HG02943 (cell line): ENCODE measurements at regions not wholly inside any gene's neighbourhood (a gene's known extent, or its start where the extent isn't known, plus 50 kb on each side); places are given as distances from the start of the nearest gene placed in this dataset.

Experiments used
- ATAC-seq: cut with Tn5 transposase; IDR thresholded peaks from one replicate; pipeline ENCODE4 v1.9.1; 2021; ENCODE audit warnings: mild to moderate bottlenecking, low read depth, moderate library complexity; ENCODE audit not compliant: unreplicated experiment

DNA sequence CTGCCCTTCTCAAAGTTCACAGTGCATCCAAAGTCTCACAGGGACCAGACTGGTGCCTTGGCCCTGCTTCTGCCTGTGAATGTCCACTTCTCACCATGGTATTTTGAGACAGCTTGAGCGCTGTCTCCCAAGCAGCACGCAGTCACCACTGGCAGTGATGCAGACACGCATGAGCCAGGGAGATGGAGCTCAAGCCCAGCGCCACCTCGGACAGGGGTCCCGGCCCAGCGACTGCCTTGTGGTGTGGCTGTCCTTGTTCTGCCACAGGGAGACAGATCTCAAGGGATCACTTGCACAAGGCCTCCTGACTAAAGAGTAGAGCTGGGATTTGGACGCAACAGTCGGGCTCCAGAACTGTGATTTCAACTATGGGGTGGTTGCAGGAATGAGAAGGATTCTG lies 92.6 kb upstream of the MBL2 start:
- ATAC-seq, result no peak

DNA sequence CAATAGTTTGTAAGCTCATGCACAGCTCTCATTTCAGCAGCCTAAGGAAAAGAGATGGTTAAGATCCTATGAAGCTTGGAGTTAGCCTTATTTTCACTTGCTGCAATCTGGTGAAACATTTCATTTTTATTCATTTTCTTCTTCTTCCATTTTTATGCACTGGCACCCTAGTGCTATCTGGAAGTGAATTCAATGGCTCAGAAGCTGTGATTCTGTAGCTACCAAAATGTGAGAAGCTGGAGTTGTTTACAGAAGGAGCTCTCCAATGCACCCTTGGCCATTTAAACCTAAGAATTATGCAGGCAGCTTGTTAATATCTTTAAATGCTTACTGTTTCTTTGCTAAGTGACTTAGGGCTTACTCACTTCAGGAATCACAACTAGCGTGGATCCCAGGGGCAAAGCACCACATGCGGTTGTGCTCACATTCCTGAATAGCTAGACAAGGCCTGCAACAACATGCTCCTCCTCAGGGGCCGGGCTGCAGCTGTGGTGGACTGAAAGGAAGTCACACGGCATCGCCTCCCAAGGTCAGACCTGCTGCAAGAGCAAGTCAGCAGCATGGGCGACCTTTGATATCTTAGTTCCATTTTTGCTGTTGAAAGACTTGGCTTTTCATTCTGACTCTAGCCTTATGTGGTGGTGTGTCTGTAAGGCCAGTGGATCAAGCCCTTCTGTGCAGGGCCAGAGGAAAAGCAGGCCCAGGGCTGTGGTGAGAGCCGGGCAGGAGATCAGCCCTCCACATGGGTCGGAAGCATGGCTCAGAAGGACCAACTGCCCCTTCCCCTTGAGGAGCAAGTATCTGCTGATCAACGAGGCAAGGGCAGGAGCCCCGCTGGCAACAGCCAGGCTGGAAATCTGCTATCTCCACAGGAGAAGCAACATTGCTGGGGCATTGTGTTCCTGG lies 91.9 kb upstream of the MBL2 start:
- ATAC-seq, result no peak

DNA sequence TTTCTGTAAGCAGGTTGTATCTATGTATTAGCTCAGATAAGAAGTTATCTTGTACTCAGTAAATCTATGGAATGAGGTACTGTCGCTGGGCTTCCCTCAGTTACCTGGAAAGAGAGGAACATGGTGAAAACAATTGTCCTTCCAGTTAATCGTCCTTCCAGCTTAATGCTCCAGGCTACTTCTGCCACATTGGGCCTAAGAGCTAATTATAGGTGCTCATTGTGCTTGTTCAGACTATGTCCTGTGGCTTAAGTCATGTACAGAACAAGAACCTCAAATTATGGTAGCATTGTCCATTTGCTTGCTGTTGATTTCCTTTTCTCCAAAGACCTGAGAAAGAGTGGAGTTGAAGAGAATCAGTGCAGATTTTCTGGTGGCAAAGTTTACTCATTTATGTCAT lies 86.1 kb upstream of the MBL2 start:
- no peak for ATAC-seq

DNA sequence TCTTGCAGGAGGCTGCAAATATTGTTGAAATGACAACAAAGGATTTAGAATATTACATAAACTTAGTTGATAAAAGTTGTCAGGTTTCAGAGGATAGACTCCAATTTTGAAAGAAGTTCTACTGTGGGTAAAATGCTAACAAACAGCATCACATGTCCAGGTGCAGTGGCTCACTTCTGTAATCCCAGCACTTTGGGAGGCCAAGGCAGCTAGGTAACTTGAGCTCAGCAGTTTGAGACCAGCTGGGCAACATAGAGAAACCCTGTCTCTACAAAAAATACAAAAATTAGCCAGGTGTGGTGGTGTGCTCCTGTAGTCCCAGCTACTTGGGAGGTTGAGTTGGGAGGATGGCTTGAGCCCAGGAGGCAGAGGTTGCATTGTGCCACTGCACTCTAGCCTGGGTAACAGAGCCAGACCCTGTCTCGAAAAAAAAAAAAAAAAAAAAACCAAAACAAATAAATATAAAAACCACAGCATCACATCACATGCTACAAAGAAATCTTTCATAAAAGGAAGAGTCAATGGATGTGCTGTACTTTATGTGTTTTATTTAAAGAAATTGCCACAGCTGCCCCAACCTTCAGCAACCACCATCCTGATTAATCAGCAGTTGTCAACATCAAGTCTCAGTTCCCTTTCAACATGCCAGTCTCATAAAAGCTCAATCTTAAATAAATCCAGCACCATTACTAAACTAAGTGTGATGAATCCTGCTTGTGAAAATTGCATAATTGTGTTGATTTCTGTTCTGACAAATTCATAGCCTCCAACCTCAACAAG lies 83.2 kb upstream of the MBL2 start:
- no peak for ATAC-seq

DNA sequence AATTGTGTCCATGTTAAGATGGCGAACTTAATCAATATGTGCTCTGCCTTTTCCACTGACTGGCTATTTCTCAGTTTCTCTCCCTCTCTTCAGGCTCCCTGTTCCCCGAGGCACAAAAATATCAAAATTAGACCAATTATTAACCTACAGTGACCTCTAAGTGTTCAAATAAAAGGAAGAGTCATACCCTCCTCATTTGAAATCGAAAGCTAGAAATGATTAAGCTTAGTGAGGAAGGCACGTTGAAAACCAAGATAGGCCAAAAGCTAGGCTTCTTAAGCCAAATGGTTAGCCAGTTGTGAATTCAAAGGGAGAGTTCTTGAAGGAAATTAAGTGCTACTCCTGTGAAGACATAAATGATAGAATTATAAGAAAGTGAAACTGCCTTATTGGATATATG lies 81.1 kb upstream of the MBL2 start:
- peak; percentile 88 for ATAC-seq

DNA sequence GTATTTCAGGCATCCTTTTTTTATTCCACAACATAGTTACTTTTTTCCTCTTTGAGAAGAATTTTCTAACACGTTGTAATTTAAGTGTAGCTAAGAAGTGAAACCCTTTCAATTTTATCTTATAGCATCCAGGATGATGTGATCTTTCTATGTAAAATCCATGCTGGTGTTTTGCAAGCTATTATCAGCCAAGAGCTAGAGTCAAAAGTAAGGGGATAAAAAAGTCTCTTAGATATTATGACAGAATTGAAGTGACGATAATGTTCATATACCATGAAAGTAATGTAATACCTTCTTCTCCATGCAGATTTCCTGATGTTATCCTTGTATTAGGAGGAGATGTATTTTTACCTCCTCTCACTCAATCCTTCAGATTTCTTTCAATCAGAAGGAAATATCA lies 64.2 kb upstream of the MBL2 start:
- no peak for ATAC-seq
